WTC11 (cell line): ENCODE measurements at regions not wholly inside any gene's neighbourhood (a gene's known extent, or its start where the extent isn't known, plus 50 kb on each side); places are given as distances from the start of the nearest gene placed in this dataset.

Source experiments
- ATAC-seq: fragments of 200-7000 bp; cut with Tn5 transposase; 2 replicates; pipeline ENCODE4 v1.10.0; 2021; ENCODE audit warnings: mild to moderate bottlenecking, moderate library complexity
- CTCF ChIA-PET: fragments of 300-600 bp; sonication (Branson Sonifier 250); formaldehyde crosslinking; loops from one replicate; lab custom pipeline; 2021; ENCODE audit warnings: antibody characterized with exemption; lab: Charles Lee
- POLR2A ChIA-PET: fragments of 350-600 bp; sonication (Branson Sonifier 250); formaldehyde crosslinking; loops from one replicate; lab custom pipeline; 2021; ENCODE audit warnings: antibody characterized with exemption; lab: Charles Lee
- DNase-seq: peaks from one replicate; pipeline ENCODE4 v3.0.0; 2021; ENCODE audit warnings: low spot score
- H3K27ac Mint-ChIP-seq: 2 replicates; pipeline ENCODE4 v1.8.0; 2021; ENCODE audit warnings: mixed read lengths
- H3K27me3 Mint-ChIP-seq: 2 replicates; pipeline ENCODE4 v1.8.0; 2021; ENCODE audit warnings: low read depth, mild to moderate bottlenecking, moderate library complexity, mixed read lengths
- H3K36me3 Mint-ChIP-seq: 2 replicates; pipeline ENCODE4 v1.8.0; 2021; ENCODE audit warnings: mixed read lengths
- H3K4me1 Mint-ChIP-seq: 2 replicates; pipeline ENCODE4 v1.8.0; 2022; ENCODE audit warnings: mixed read lengths
- H3K4me3 Mint-ChIP-seq: 2 replicates; pipeline ENCODE4 v1.8.0; 2021; ENCODE audit warnings: mild to moderate bottlenecking, moderate library complexity, mixed read lengths
- H3K9me3 Mint-ChIP-seq: 2 replicates; pipeline ENCODE4 v1.8.0; 2021; ENCODE audit warnings: mixed read lengths
- ATF2 ChIP-seq: sonication (generic); formaldehyde crosslinking; IDR thresholded peaks from 2 replicates; pipeline ENCODE4 v1.8.1; 2022; ENCODE audit warnings: low read depth, missing genetic modification reagents, borderline replicate concordance
- CREB1 ChIP-seq: sonication (generic); formaldehyde crosslinking; IDR thresholded peaks from 2 replicates; pipeline ENCODE4 v1.8.0; 2023; ENCODE audit warnings: mild to moderate bottlenecking, missing genetic modification reagents
- ELF4 ChIP-seq: sonication (generic); formaldehyde crosslinking; IDR thresholded peaks from 2 replicates; pipeline ENCODE4 v1.8.1; 2022; ENCODE audit warnings: low read depth, mild to moderate bottlenecking, moderate library complexity, missing genetic modification reagents
- EMX1 ChIP-seq: fragments of 250-450 bp; sonication (Bioruptor Pico); IDR thresholded peaks from 2 replicates; pipeline ENCODE4 v1.8.0; 2021; ENCODE audit warnings: mild to moderate bottlenecking
- ERG ChIP-seq: fragments of 250-450 bp; sonication (Bioruptor Pico); IDR thresholded peaks from 2 replicates; pipeline ENCODE4 v1.8.0; 2021; ENCODE audit warnings: mild to moderate bottlenecking
- ETV6 ChIP-seq: sonication (generic); formaldehyde crosslinking; IDR thresholded peaks from 2 replicates; pipeline ENCODE4 v1.8.1; 2022; ENCODE audit warnings: mild to moderate bottlenecking, missing genetic modification reagents
- FOXP4 ChIP-seq: sonication (generic); formaldehyde crosslinking; IDR thresholded peaks from 2 replicates; pipeline ENCODE4 v1.8.0; 2022; ENCODE audit warnings: mild to moderate bottlenecking, missing genetic modification reagents
- HMGXB4 ChIP-seq: sonication (generic); formaldehyde crosslinking; IDR thresholded peaks from 2 replicates; pipeline ENCODE4 v1.8.1; 2023; ENCODE audit warnings: mild to moderate bottlenecking, moderate library complexity, missing genetic modification reagents
- MYBL2 ChIP-seq: sonication (generic); formaldehyde crosslinking; IDR thresholded peaks from 2 replicates; pipeline ENCODE4 v1.8.1; 2023; ENCODE audit warnings: mild to moderate bottlenecking, moderate library complexity, missing genetic modification reagents
- NR2C2 ChIP-seq: sonication (generic); formaldehyde crosslinking; IDR thresholded peaks from 2 replicates; pipeline ENCODE4 v1.8.0; 2022; ENCODE audit warnings: mild to moderate bottlenecking, missing genetic modification reagents
- NR3C1 ChIP-seq: sonication (generic); formaldehyde crosslinking; conservative IDR thresholded peaks from 2 replicates; pipeline ENCODE4 v1.8.1; 2023; ENCODE audit warnings: low read depth, mild to moderate bottlenecking, missing genetic modification reagents
- PRDM15 ChIP-seq: sonication (generic); formaldehyde crosslinking; IDR thresholded peaks from 2 replicates; pipeline ENCODE4 v1.8.0; 2022; ENCODE audit warnings: missing genetic modification reagents
- PREB ChIP-seq: sonication (generic); formaldehyde crosslinking; IDR thresholded peaks from 2 replicates; pipeline ENCODE4 v1.8.1; 2022; ENCODE audit warnings: mild to moderate bottlenecking, missing genetic modification reagents, moderate library complexity, borderline replicate concordance
- SOX15 ChIP-seq: fragments of 250-450 bp; sonication (Bioruptor Pico); IDR thresholded peaks from 2 replicates; pipeline ENCODE4 v1.9.0; 2021; ENCODE audit warnings: mild to moderate bottlenecking
- SP1 ChIP-seq: sonication (generic); formaldehyde crosslinking; conservative IDR thresholded peaks from 2 replicates; pipeline ENCODE4 v1.8.1; 2022; ENCODE audit warnings: missing genetic modification reagents
- TCF7 ChIP-seq: sonication (generic); formaldehyde crosslinking; IDR thresholded peaks from 2 replicates; pipeline ENCODE4 v1.8.0; 2022; ENCODE audit warnings: mild to moderate bottlenecking, low read depth, missing genetic modification reagents, moderate library complexity
- TEAD4 ChIP-seq: sonication (generic); formaldehyde crosslinking; IDR thresholded peaks from 2 replicates; pipeline ENCODE4 v1.8.0; 2022; ENCODE audit warnings: mild to moderate bottlenecking, missing genetic modification reagents
- ZBTB43 ChIP-seq: sonication (generic); formaldehyde crosslinking; IDR thresholded peaks from 2 replicates; pipeline ENCODE4 v1.8.1; 2023; ENCODE audit warnings: mild to moderate bottlenecking, missing genetic modification reagents
- ZNF138 ChIP-seq: sonication (generic); formaldehyde crosslinking; conservative IDR thresholded peaks from 2 replicates; pipeline ENCODE4 v1.8.1; 2022; ENCODE audit warnings: mild to moderate bottlenecking, moderate library complexity, missing genetic modification reagents
- ZNF232 ChIP-seq: sonication (generic); formaldehyde crosslinking; IDR thresholded peaks from 2 replicates; pipeline ENCODE4 v1.8.0; 2022; ENCODE audit warnings: mild to moderate bottlenecking, missing genetic modification reagents
- ZNF396 ChIP-seq: fragments of 250-450 bp; sonication (Bioruptor Pico); IDR thresholded peaks from 2 replicates; pipeline ENCODE4 v1.8.0; 2021; ENCODE audit warnings: mild to moderate bottlenecking, moderate library complexity, borderline replicate concordance

- TF ChIP-seq ZBTB43 (CRISPR knock-in tag) (no peak), TEAD4 (no peak), PREB (CRISPR knock-in tag) (no peak), SP1 (CRISPR knock-in tag) (no peak), NR3C1 (CRISPR knock-in tag) (no peak), ZNF396 (CRISPR knock-in tag) (no peak), ELF4 (CRISPR knock-in tag) (no peak), NR2C2 (CRISPR knock-in tag) (no peak), ERG (CRISPR knock-in tag) (no peak), ZNF138 (CRISPR knock-in tag) (no peak), CREB1 (CRISPR knock-in tag) (no peak), SOX15 (CRISPR knock-in tag) (no peak), ATF2 (CRISPR knock-in tag) (no peak)
Observed at GRCh38 chr2:145066151-145066661, 546.3 kb upstream of the ZEB2 start (continued).

- Mint-ChIP-seq H3K36me3 (peaks cover 9% of the 10 kb centered on the region), H3K4me1 (peaks cover 15% of the 10 kb centered on the region), H3K27me3 (no peaks in the 10 kb centered on the region), H3K4me3 (no peak overlapping the region), H3K9me3 (peaks cover 14% of the 10 kb centered on the region), H3K27ac (no peak overlapping the region)
- ATAC-seq (no peak), DNase-seq (no peak)
- ChIA-PET POLR2A (no interaction called here), CTCF (no interaction called here)
- TF ChIP-seq NR3C1 (CRISPR knock-in tag) (no peak), PRDM15 (CRISPR knock-in tag) (no peak), HMGXB4 (CRISPR knock-in tag) (no peak), ETV6 (CRISPR knock-in tag) (no peak), TCF7 (CRISPR knock-in tag) (no peak), ZNF232 (CRISPR knock-in tag) (no peak), PREB (CRISPR knock-in tag) (no peak), CREB1 (CRISPR knock-in tag) (no peak), FOXP4 (CRISPR knock-in tag) (no peak), NR2C2 (CRISPR knock-in tag) (no peak), EMX1 (CRISPR knock-in tag) (no peak), MYBL2 (CRISPR knock-in tag) (no peak)
Observed at GRCh38 chr2:145065342-145065741, 545.4 kb upstream of the ZEB2 start.
